Esophagus muscularis mucosa (tissue), 4 donors: ENCODE measurements at regions not wholly inside any gene's neighbourhood (a gene's known extent, or its start where the extent isn't known, plus 50 kb on each side); places are given as distances from the start of the nearest gene placed in this dataset.

Source experiments
- DNase-seq: peaks from one replicate; pipeline ENCODE4 v3.0.0-alpha.2; 2017; ENCODE audit errors: extremely low spot score
- H3K27ac ChIP-seq, 4 donors: fragments of 200-600 bp; sonication (generic); replicated peaks in 1 of 4; 1 replicate in 3 of 4; 2 replicates in 1 of 4; pipeline ENCODE4 v1.5.1; 2016 to 2019; ENCODE audit warnings: mild to moderate bottlenecking in 1 of 4
- H3K27me3 ChIP-seq, 4 donors: fragments of 200-600 bp; sonication (generic); one replicate each; pipeline versions ENCODE4 v1.5.1 to v1.6.0; 2016 to 2019
- H3K36me3 ChIP-seq, 4 donors: fragments of 200-600 bp; sonication (generic); one replicate each; pipeline ENCODE4 v1.5.1; 2016 to 2019
- H3K4me1 ChIP-seq, 4 donors: fragments of 200-600 bp; sonication (generic); one replicate each; pipeline ENCODE4 v1.5.1; 2016 to 2019
- H3K4me3 ChIP-seq, 4 donors: fragments of 200-600 bp; sonication (generic); 1 replicate in 2 of 4; 2 replicates in 2 of 4; pipeline ENCODE4 v1.5.1; 2016 to 2019; ENCODE audit warnings: mild to moderate bottlenecking in 4 of 4, moderate library complexity in 1 of 4
- H3K9me3 ChIP-seq, 4 donors: fragments of 200-600 bp; sonication (generic); 1 replicate in 3 of 4; 2 replicates in 1 of 4; pipeline ENCODE4 v1.5.1; 2016 to 2019
- EP300 ChIP-seq: sonication (generic); formaldehyde crosslinking; IDR thresholded peaks from one replicate; pipeline ENCODE4 v1.6.1; 2017; ENCODE audit warnings: antibody characterized with exemption
- POLR2A ChIP-seq: fragments of 450-650 bp; IDR thresholded peaks from one replicate; pipeline ENCODE4 v1.6.1; 2017; ENCODE audit warnings: antibody characterized with exemption, moderate library complexity, mild to moderate bottlenecking, low read depth
- POLR2AphosphoS5 ChIP-seq, 2 donors: sonication (generic); formaldehyde crosslinking; IDR thresholded peaks; one replicate each; pipeline ENCODE4 v1.6.1; 2017; ENCODE audit warnings: antibody characterized with exemption in 2 of 2
- whole genome bisulfite sequencing: methylation state at CpG from one replicate; pipeline ENCODE4 v1.1.5; 2018; 5-methylcytosine and 5-hydroxymethylcytosine counted together
- intact Hi-C: fragments of 100-400 bp; cut with DNase I; formaldehyde crosslinking; loops from one replicate; pipeline ENCODE4 v1.15.1; 2023
- TF ChIP-seq, protein P1 (sequence below), 3 experiments: fragments of 200-600 bp in 2 of 3; fragments of 450-650 bp in 1 of 3; sonication (generic) in 2 of 3; IDR thresholded peaks; one replicate each; pipeline ENCODE4 v1.5.1; 2017 to 2019; ENCODE audit warnings: antibody characterized with exemption in 3 of 3, mild to moderate bottlenecking in 2 of 3, moderate library complexity in 1 of 3

DNA sequence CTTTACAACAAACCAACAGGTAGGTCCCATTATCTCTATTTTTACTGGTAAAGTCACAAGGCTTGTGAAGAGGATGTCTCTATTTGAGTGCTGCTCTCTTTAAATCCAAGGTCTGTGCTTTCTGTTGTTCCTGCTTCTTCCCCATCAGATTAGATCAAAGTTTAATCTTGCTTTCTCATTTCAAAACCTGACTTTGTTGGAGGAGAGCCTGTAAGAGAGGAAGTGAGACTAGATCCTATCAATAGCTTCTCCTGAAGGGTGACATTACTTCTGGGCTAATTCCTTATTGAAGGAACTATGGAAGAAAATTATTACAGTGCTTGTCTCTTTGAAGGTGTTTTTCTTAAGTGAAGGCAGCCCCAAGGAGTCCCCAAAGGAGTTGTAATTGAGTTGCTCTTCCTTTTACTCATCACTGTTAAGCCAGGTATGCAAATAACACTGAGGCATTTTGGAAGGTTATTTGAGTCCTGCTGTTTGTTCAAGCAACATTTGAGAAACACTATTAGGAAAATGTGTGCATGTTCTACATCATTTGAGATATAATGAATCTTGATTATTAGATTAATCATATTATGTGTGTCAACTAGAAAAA, 146.2 kb upstream of the MBL2 start:
- Histone ChIP-seq H3K27me3 (no peaks in the 10 kb centered on the region), H3K4me1 (no peaks in the 10 kb centered on the region), H3K36me3 (no peaks in the 10 kb centered on the region), H3K9me3 (no peaks in the 10 kb centered on the region), H3K27ac (no peak overlapping the region), H3K4me3 (no peak overlapping the region)
- intact Hi-C loops: no loop called here
- TF ChIP-seq POLR2A: no peak
- no peak for TF ChIP-seq EP300
- TF ChIP-seq, protein P1, sequence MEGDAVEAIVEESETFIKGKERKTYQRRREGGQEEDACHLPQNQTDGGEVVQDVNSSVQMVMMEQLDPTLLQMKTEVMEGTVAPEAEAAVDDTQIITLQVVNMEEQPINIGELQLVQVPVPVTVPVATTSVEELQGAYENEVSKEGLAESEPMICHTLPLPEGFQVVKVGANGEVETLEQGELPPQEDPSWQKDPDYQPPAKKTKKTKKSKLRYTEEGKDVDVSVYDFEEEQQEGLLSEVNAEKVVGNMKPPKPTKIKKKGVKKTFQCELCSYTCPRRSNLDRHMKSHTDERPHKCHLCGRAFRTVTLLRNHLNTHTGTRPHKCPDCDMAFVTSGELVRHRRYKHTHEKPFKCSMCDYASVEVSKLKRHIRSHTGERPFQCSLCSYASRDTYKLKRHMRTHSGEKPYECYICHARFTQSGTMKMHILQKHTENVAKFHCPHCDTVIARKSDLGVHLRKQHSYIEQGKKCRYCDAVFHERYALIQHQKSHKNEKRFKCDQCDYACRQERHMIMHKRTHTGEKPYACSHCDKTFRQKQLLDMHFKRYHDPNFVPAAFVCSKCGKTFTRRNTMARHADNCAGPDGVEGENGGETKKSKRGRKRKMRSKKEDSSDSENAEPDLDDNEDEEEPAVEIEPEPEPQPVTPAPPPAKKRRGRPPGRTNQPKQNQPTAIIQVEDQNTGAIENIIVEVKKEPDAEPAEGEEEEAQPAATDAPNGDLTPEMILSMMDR (IDR thresholded peaks at IDR 0.05): no peak
- TF ChIP-seq POLR2AphosphoS5 (IDR thresholded peaks at IDR 0.05): no peak
- no peak for DNase-seq

DNA sequence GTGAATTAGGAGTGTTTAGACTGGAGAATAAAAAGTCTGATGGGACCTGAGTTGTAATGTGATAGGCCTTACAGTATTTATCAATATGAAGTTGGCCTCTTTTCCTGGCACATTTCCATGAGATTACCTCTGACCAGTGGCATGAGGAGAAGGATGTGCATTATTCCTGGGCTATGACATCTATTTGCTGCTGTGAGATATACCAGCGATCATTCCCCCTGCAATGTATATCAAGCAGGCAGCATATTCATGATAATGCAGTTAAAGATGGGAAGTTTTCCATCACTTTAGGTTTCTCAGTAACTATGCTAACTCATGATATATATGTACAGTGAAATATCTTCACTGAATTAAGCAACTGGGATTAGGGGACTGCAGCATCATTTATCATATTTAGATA, 142.8 kb upstream of the MBL2 start:
- Histone ChIP-seq H3K4me3 (no peak overlapping the region), H3K36me3 (no peaks in the 10 kb centered on the region), H3K27ac (no peak overlapping the region), H3K9me3 (peaks cover 0 to 4% (median 0%) of the 10 kb centered on the region in 4 donors), H3K27me3 (no peaks in the 10 kb centered on the region), H3K4me1 (no peaks in the 10 kb centered on the region)
- no peak for DNase-seq
- intact Hi-C loops: no loop called here
- WGBS: 73% methylated on average over 1 of the region's 1 CpG
- TF ChIP-seq POLR2A (no peak), EP300 (no peak), POLR2AphosphoS5 (IDR thresholded peaks at IDR 0.05) (no peak)
- TF ChIP-seq, protein P1 (IDR thresholded peaks at IDR 0.05): no peak

DNA sequence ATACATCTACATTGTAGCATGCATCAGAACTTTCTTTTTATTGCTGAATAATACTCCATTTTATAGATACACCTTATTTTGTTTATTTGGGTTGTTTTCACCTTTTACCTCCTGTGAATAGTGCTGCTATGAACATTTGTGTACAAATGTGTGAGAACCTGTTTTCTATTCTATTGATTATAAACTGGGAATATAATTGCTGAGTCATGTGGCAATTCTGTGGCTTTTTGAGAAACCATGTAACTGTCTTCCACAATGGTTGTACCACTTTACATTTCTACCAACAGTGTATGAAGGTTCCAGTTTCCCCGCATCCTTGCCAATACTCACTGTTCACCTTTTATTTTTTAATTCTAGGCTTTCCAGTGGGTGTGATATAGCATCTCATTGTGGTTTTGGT, 138.6 kb upstream of the MBL2 start:
- no peak for TF ChIP-seq EP300
- TF ChIP-seq POLR2AphosphoS5 (IDR thresholded peaks at IDR 0.05): no peak
- TF ChIP-seq, protein P1 (IDR thresholded peaks at IDR 0.05): no peak
- TF ChIP-seq POLR2A: no peak
- WGBS: 97% methylated on average over 1 of the region's 1 CpG
- DNase-seq: no peak
- Histone ChIP-seq H3K4me1 (no peaks in the 10 kb centered on the region), H3K9me3 (peaks cover 0 to 4% (median 0%) of the 10 kb centered on the region in 4 donors), H3K36me3 (no peaks in the 10 kb centered on the region), H3K27ac (no peak overlapping the region), H3K27me3 (no peaks in the 10 kb centered on the region), H3K4me3 (no peak overlapping the region)
- intact Hi-C loops: no loop called here

DNA sequence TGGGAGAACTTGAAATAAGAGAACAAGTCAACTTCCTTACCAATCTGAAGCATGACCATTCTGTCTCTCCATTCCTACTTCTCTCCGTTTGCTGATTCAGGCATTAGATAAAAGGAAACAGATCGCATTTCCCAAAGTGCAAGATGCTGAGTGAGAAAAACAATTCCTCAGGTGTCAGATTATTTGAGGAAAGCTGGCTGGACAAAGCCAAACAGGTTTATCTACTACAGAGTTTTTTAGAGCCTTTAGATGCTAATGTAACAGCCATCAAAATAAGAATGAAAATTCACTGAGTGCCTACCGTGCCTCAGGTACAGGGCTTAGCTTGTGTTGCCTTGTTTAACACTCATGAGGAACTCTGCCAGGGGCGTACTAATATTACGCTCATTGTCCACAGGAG, 135.9 kb upstream of the MBL2 start:
- DNase-seq: no peak
- TF ChIP-seq, protein P1 (IDR thresholded peaks at IDR 0.05): no peak
- TF ChIP-seq EP300 (no peak), POLR2AphosphoS5 (IDR thresholded peaks at IDR 0.05) (no peak), POLR2A (no peak)
- Histone ChIP-seq H3K27ac (no peak overlapping the region), H3K4me1 (no peaks in the 10 kb centered on the region), H3K36me3 (no peaks in the 10 kb centered on the region), H3K27me3 (no peaks in the 10 kb centered on the region), H3K9me3 (peaks cover 0 to 4% (median 0%) of the 10 kb centered on the region in 4 donors), H3K4me3 (no peak overlapping the region)
- intact Hi-C loops: no loop called here
- 72% methylated on average over 5 of the region's 5 CpGs for WGBS

DNA sequence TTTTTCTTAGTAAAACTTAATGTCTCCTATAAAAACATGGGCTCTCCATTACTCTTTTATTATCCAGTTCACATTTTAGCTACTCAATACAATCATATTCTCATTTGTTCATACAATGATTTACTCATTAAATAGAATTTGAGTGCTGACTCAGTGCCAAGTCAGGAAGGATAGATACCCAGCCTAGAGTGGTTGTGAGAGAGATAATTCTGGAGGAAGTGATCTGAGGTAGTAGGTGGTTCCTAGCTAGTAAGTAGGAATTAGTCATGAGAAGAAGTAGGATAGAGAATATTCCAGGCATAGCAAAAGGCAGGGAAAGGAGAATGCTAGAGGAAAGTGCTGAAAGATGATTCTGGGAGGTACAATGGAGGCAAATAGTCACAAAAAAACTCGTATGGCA, 133.5 kb upstream of the MBL2 start:
- WGBS: 79% methylated on average over 1 of the region's 1 CpG
- TF ChIP-seq POLR2A (no peak), EP300 (no peak), POLR2AphosphoS5 (IDR thresholded peaks at IDR 0.05) (no peak)
- TF ChIP-seq, protein P1 (IDR thresholded peaks at IDR 0.05): no peak

More for the DNA sequence above, 133.5 kb upstream of the MBL2 start:
- Histone ChIP-seq H3K27ac (no peak overlapping the region), H3K9me3 (no peaks in the 10 kb centered on the region), H3K27me3 (no peaks in the 10 kb centered on the region), H3K36me3 (no peaks in the 10 kb centered on the region), H3K4me1 (no peaks in the 10 kb centered on the region), H3K4me3 (no peak overlapping the region)
- intact Hi-C loops: no loop called here
- no peak for DNase-seq
